GM18873 (cell line): ENCODE measurements at regions not wholly inside any gene's neighbourhood (a gene's known extent, or its start where the extent isn't known, plus 50 kb on each side); places are given as distances from the start of the nearest gene placed in this dataset.

Experiments used
- ATAC-seq: cut with Tn5 transposase; IDR thresholded peaks from one replicate; pipeline ENCODE4 v1.9.1; 2021; ENCODE audit warnings: mild to moderate bottlenecking, moderate library complexity, moderate number of reproducible peaks; ENCODE audit not compliant: unreplicated experiment, low FRiP score

GRCh38 chr9:110106661-110107060 is 101.3 kb downstream of the C9orf152 start:
- ATAC-seq, result no peak

DNA sequence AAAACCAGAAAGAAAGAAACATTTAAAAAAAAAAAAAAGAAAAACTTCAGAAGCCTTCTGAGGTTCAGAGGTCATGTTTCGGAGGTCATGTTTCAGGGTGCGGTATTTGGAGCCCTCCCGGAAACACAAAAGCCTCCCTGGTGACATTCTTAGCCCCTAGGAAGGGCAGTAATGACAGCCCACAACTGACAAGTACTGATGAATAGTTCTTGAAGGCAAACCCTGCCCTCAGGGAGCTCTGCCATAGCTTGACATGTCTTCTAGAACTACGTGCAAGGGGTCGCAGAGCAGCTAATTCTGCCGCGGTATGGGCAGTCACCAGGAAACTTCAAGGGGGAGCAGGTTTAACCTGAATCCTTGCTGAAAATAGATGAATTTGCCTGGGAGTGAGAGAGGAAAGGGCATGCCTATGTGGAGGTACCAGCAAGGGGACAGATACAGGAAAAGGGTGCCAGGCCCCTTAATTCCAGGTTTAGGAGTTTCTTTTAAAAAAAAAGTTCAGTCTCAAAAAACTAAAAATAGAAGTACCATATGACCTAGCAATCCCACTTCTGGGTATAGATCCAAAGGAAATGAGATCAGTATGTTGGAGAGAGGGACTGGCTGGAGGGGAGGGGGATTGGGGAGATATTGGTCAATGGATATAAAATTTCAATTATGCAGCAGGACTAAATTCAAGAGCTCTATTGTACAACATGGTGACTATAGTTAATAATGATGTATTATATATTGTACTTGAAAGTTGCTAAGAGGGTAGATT is 98.4 kb downstream of the C9orf152 start:
- ATAC-seq, result no peak

DNA sequence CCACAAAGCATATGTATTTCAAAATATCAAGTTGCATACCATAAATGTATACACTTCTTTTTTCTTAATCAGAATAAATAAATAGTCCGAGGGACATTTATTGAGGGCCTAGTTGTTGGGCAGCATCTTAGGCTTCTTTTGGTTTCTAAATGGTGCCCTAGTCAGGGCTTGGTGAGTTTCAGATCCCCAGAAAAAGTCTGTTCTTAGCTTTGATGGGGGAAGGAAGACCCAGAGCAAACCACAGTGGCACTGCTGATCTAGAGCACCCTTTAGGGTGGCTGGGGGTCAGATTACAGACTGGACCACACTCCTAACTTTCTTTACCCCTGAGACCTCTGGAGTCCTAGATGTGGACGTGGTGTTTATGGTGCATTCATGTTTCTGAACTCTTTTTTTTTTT is 97.8 kb downstream of the C9orf152 start:
- ATAC-seq, result peak; percentile 84

- ATAC-seq, result no peak
Observed at GRCh38 chr9:110111868-110112267, 96.1 kb downstream of the C9orf152 start.

GRCh38 chr9:110112792-110113191 is 95.2 kb downstream of the C9orf152 start:
- ATAC-seq, result no peak

DNA sequence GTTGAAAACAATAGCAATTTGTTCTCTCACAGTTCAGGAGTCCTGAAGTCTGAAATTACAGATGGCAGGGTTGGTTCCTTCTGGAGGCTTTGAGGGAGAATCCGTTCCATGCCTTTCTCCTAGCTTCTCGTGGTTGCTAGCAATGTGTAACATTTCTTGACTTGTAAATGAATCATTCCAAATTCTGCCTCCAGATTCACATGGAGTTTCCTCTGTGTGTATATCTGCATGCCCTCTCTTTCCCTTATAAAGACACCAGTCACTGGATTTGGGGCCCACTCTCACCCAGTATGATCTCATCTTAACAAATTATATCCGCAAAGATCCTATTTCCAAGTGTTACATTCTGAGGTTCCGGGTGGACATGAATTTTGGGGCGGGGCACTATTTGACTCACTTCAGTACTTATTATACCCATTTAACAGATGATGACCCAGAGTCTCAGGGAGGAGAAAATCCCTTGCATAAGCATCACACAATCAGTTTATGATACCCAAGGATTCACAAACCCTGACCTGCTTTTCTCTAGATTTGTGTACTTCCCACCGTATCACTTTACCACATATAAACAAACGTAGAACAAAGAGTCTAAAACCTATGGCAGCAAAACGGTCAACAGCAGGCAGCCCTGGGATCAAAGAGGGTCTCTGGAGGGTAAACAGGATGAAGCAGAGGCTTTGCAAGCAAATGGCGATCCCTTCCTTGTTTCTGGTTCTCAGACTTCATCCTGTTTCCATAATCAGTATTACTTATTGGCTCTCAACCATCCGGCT is 93.7 kb downstream of the C9orf152 start:
- ATAC-seq, result no peak

GRCh38 chr9:110114859-110115201 is 93.1 kb downstream of the C9orf152 start:
- ATAC-seq, result no peak

- no peak for ATAC-seq
Observed at GRCh38 chr9:110115341-110115820, 92.6 kb downstream of the C9orf152 start.

DNA sequence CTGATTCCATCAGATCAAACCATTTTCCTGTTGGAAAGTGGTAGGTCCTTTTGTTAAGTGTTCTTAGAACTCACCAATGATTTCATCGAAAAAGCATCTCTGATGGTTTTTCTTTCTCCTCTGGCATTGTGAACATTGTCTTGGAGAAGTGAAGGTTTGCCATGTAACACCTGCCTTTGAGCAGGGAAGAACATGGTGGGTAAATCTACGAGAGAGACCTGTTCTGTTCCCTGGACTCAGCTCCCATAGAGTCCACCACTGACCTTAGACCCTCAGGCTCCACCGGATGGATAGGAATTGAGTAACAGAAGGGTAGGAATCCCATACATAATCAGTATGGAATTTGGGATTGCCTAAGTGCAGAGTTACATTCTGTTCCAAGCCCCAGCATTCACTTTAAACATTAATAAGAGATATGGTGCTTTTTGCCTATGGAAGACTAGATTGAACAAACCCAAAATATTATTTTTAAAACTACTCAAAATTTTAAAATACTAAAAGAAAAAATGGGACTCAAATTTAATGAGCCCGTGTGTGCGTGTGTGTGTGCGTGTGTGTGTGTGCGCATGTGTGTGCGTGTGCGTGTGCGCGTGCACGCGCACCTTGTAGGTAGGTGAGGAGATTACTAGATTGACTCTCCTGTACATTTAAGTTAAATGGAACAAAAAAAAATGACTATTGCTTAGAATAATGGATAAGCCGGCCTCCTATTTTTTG is 92.0 kb downstream of the C9orf152 start:
- ATAC-seq, result no peak

DNA sequence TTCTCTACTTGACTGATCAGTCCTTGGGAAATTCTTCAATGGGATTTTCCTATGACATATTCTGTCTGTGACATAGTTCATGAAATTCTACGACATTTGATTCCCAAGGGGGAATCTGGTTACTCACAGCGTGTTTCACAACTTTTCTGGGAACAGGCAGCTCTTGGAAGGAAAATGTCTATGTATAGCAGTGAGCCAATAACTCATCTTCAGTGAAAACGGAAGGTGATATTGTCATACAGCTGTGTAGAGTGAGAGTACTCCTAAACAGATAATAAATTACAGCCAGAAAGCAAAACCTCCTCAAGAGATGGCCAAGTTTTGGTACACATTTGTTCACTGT is 91.4 kb downstream of the C9orf152 start:
- ATAC-seq, result no peak

GRCh38 chr9:110121170-110121569 is 86.8 kb downstream of the C9orf152 start:
- no peak for ATAC-seq

DNA sequence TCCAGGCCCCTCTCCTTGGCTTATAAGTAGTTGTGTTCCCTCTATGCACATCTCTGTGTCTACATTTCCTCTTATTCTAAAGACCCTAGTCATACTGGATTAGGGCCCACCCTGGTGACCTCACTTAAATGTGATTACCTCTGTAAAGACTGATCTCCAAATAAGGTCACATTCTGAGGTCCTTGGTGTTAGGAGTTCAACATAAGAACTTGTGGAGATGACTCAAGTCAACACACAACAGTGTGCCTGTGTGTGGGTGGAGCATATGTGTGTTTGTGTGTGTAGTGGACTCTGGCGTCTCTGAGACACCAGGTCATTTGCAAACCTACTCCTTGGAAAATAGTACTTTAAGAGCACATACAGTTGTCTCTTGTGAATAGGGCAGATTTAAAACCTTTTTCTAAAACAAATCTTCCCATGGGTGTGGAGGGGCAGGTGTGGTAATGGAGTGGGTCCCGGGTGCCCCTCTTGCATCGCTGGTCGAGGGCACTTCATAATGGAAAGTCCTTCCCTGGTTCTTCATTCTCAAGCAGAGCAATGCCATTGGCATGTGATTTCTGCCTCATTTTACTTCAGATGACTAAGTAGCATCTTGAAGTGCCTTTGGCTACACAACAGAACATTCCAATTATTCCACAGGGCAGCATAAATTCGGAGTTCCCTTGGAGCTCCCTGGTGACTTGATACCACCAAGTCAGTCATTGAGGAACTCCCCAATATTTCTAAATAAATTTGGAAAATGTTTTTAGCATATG is 84.4 kb downstream of the C9orf152 start:
- ATAC-seq, result no peak

DNA sequence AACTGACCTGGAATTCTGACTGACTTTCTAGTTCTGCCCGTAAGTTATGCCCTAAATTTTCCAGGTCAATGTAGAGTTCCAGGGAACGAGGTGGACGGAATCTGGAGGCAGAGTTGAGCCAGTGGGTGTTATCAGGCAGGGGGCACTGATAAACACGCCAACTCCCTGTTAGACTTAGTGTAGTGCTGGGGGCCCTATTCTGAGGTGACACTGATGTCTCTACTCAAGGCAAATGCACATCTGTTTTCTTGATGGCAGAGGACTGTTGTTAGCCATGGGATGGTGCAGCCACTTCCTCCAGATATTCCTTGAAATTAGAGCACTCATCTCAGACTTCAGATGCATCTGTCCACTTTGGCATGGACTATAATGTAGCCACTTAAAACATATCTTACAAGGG is 83.5 kb downstream of the C9orf152 start:
- ATAC-seq, result no peak

DNA sequence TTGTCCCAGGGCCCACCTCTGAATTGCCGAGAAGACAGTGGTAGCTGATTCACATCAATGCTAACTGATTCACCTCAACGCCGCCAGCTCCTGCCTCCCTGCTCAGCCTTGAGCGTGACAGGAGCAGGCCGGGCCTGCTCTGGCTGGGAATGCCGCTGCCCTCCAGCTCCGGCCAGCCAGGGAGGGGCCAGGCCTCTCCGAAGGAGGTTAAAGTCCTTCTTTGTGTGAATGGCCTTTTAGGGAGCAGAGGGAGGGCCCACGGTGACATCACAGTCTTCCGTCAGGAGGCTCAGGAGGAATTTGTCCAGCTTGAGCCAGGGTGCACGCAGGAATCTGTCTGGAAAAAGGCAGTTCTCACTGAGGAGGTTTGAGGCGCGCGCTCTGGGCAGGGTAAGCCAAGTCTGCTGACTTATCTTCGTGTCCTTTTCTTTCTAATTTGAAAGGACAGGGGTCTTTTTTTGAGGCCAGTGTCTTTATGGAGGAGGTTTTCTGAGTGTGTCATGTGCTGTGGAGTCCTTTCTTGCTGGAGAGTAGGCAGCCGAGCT is 82.7 kb downstream of the C9orf152 start:
- no peak for ATAC-seq

DNA sequence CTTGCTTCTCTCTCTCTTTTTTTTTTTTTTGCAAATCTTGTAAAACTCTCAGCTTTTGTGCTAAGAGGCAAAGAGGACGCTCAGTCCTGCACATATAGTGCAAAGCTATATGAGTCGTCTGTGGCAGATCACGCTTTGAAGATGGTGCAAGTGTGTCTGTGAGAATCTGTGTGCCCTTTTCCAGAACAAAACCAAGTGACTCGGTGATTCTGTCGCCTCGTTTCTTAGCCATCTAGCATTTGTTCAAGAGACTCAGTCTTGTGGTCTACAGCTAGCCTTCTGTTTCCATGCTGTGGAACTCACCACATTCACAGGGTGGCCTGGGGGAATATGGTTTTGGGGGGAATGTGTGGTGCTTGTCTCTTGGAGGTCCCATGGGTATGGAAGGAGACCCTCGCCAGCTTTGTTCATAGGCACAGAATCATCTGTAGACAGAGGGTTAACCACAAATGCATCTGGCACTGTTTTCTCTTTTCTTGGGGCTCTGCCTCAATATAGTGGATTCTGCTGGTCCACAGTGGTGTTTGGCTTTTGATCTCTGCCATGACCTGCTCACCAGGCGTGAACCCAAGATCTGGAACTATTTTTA is 82.1 kb downstream of the C9orf152 start:
- no peak for ATAC-seq

DNA sequence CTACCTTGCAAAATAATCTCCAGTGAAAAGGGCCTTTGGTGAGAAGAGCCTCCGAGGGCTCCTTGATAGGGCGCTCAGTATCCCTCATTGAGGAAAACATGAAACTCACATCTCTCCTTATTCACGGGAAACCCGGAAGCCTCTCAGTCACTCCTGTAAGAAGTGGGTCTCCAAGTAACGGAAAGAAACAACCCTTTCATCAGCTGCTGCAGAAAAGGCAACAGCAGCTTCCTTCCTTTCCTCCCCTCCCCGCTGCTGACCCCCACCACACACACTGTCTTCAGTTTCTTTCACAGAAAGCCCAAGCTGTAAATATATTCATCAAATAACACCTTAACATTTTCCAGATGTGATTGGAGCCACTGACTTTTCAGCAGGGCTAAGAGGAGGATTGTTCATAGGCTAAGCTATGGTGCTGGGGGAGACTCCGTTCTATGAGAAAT is 81.4 kb downstream of the C9orf152 start:
- no peak for ATAC-seq

GRCh38 chr9:110126986-110127864 is 80.7 kb downstream of the C9orf152 start:
- no peak for ATAC-seq

GRCh38 chr9:110128664-110129329 is 79.2 kb downstream of the C9orf152 start:
- ATAC-seq, result peak; percentile 72
